ENCODE measurements at regions not wholly inside any gene's neighbourhood (a gene's known extent, or its start where the extent isn't known, plus 50 kb on each side); places are given as distances from the start of the nearest gene placed in this dataset.
"Not testable (repeated sequence)": the region's sequence is repeated elsewhere in the genome, so short reads cannot be mapped to it uniquely, and the experiment has no call there.

DNA sequence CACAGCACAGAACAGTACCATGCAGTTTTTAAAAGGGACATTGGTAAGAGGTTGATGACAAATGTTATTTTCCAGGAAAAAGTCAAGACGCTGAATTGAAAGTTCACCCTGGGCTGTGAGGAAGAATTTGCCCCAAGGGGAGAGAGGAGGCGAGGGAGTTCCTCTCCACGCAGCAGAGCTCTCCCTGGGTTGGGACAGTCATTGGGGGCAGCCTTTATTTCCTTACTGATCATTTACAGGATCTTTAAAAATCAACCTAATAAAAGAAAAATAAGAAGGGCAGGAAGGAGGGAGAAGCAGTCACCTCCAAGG is 49.9 kb upstream of the WNT7B start:
- no peak for DNase-seq (ENCODE audit: low read depth in 3 of 3)

DNA sequence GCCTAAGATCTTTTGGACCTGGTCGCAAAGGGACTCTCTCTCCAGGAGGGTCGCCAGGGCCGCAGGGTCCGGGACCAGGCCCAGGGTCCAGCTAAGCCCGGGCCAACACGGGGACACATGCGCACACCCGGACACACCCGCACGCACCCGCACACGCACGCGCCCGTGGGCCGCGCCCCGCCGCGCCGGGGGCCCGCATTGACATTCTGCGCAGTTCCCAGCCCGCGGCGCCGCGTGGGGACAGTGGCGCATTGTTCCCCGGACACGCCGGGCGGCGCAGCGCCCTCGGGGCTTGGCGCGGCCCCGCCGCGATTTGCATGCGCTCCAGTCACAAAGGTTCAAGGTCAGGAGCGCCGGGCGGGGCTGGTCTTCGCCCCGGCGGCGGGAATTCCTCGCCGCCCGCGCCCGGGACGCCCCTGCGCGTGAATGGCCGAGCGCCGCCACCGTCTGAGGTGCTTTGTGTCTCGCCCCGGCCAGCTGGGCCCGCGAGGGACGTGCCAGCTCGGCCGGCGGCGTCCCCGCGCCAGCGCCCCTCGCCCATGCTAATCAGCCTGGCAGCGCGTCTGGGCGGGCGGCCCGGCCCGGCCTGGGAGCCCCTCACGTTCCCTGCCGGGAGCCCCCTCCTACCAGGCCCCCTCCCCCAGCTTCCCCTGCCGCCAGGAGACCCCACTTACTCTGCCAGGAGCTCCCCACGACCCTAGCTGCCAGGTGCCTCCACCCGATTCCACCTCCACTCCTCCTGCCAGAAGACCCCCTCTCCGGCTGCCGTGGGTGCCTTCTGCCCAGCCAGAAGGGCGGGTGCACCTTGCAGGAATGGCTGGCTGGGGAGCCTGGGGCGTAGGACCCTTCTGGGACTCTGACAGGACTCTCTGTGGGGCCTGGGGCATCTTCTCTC is 50.5 kb upstream of the WNT7B start:
- no peak for DNase-seq (ENCODE audit: low read depth in 3 of 3)

DNA sequence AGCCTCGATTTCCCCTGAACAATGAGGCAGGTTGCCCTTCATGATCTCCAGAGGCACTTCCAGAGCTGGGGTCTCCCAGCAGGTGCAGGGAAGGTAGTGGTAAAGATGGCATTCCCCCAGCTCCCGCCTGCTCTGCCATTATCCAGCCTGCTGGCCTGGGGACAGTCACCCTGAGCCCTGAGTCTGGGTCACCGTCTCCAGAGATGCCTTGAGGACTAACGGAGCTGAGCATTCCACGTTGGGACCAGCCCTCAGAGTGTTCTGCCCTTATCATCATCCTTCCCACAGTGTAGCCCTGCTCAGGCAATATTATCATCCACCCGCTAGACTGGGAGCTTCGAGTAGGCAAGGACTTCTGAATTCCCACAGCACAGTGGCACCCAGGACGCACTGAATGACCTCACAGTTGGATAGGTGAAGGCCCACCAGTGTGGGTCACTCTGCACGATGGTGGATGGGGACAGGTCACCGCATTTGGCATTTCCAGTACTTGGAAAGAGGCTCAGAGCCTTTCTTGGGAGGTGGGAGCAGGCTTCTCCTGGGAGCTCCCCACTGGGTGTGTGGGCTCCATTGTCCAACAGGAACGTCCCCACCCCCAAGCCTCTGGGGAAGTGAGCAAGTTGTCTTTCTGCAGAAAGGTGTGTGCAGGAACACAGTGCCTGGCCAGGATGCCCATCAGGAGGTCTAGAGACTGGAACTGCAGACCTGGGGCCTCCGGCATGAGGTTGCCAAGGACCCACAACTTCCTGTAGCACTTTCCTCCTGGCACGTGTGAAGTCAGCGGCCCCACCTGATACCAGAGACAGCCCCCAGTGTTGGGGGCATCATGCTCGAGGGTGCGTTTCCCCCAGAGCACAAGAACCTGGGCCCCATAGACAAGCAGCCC is 51.4 kb upstream of the WNT7B start:
- DNase-seq (ENCODE audit: low read depth in 3 of 3): no peak

GRCh38 chr22:46029036-46029435 is 52.1 kb upstream of the WNT7B start:
- no peak for DNase-seq (ENCODE audit: low read depth in 3 of 3)

DNA sequence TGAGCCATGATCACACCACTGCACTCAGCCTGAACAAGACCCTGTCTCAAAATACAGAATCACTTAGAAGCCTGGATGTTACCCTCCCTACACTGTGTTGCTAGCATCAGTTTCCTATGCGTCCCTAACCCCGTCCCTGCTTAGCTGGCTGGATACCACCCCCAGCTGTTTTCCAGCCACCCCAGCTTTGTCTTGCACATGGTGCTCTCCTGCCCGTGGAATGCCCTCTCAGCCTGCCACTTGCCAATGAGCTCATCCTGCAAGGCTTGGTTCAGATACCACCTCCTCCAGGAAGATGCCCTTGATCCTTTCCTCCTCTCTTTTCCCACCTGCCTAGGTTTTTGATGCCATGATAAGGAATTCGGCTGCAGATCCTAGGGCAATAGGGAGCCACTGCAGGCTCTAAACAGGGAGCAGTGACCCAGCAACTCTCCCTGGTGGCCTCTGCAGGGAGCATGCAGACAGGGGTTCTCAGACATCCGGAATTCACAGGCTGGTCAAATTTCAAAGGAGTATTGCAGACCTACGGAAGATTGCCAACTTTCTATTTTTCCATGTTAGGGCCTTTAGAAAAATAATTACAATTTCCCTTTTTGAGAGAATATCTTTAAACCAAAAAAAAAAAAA is 52.7 kb upstream of the WNT7B start:
- no peak for DNase-seq (ENCODE audit: low read depth in 3 of 3)

GRCh38 chr22:46030231-46030880 is 53.4 kb upstream of the WNT7B start:
- DNase-seq (ENCODE audit: low read depth in 3 of 3): no peak

- no peak for DNase-seq (ENCODE audit: low read depth in 3 of 3)
Observed at GRCh38 chr22:46031066-46031465, 54.1 kb upstream of the WNT7B start.

- no peak for DNase-seq (ENCODE audit: low read depth in 3 of 3)
Observed at GRCh38 chr22:46031557-46031956, 54.6 kb upstream of the WNT7B start.

DNA sequence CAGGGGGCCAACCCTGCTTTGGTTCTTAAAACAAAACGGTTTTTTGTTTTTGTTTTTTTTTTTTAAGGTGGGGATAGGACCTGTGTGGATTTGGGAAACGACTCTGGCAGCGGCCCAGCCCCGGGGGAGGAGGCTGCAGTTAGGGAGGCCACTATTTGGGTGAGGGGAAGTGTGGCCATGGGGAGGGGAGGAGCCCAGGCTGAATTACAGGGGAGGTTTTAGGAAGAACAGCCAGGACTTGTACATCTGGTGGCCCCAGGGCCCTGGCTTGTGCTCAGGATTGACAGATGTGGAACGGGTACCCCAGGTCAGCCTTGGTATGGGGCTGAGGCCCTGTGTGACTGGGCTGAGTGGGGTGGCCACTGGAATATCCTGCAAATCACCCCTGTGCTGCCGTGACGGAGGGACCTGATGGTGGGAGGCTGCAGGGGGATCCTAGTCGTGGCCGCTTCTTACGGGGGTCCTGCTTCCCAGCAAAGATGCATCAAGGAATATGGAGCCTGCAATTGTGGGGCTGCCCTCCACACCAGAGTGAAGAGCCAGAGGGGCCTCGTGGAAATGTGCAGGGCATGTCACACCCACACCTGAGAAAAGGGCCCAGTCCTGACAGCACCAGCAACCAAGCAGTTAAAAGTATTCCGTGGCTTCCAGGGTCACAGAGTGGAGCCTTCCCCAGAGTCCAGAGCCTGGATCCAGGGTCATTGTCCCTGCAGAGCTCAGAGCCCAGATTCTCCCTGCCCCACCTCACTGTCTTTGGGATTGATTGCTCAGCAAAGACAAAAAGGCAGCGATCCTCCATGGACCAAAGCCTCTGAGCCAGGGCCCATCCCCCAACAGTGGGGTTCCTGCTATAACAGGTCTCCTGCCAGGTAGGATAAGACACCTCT is 55.2 kb upstream of the WNT7B start:
- DNase-seq (ENCODE audit: low read depth in 3 of 3): no peak

- DNase-seq (ENCODE audit: low read depth in 3 of 3): no peak
Observed at GRCh38 chr22:46033256-46034200, 56.6 kb upstream of the WNT7B start.

DNA sequence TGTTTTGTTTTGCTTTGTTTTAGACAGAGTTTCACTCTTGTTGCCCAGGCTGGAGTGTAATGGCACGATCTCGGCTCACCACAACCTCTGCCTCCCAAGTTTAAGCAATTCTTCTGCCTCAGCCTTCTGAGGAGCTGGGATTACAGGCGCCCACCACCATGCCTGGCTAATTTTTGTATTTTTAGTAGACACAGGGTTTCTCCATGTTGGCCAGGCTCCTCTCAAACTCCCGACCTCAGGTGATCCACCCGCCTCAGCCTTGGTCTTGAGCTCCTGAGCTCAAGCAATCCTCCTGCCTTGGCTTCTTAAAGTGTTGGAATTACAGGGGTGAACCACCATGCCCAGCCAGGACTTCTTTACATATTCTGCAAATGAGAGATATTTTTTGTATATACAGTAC is 57.5 kb upstream of the WNT7B start:
- DNase-seq (ENCODE audit: low read depth in 3 of 3): not testable (repeated sequence)

DNA sequence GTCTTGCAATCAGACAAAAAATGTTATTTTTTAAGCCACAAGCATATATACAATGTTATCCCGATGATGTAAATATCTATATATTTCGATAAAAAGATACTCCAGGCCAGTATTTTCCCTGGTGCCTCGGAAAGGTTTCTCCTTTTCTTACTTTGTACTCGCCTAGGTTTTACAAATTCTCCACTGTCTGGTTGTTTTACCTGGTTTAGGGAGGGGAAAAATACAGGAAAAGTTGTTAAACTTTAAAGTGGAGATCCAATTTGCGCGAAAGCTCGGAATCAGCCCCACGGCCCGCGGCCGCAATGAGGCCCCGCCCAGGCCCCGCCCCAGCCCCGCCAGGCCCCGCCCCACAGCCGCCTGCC is 58.4 kb upstream of the WNT7B start:
- no peak for DNase-seq (ENCODE audit: low read depth in 3 of 3)

- peak; percentile 99 to 100 (median 100) for DNase-seq (ENCODE audit: low read depth in 3 of 3)
Observed at GRCh38 chr22:46035742-46036557, 59.0 kb upstream of the WNT7B start.

GRCh38 chr22:46036558-46037408 is 59.8 kb upstream of the WNT7B start:
- peak in 1 of 3 experiments; percentile 18 for DNase-seq (ENCODE audit: low read depth in 3 of 3)

- no peak for DNase-seq (ENCODE audit: low read depth in 3 of 3)
Observed at GRCh38 chr22:46038174-46038487, 61.2 kb upstream of the WNT7B start.

DNA sequence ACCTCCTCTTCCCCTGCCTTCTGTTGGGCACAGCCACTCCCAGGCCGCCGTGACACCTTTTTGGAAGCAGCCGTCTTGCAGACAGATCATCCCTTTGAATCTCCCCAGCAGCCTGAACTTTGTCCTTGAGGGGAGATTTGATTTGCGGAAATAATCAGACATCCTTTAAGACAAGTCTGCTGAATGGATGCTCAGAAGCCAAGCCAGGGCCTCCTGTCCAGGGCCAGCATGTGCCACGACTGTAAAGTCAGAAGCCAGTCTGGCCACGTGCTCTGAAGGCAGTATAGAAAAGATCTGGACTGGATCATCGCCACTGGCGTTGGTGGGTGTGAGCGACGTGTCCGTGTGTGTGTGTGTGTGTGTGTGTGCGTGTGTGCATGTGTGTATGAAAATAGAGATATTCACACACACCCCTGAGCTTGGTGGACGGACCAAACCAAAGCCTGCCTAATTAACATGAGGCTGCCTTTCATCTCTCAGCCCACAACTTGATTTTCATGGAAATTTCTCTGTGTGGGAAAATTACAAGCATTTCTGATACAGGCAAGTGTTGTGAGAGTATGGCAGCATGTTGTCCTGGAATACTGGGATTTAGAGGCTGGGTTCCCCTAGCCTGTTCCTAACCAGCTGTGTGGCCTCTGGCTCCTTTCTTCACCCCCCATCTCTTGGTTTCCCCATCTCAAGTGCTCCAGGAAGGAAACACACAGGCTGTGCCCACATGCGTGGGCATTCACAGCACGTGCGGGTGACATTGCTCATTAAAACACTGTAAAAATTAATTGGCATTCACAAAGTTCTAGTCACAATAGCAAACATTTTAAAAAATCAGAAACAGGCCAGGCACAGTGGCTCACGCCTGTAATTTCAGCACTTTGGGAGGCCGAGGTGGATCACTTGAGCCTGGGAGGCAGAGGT is 61.8 kb upstream of the WNT7B start:
- DNase-seq (ENCODE audit: low read depth in 3 of 3): no peak

GRCh38 chr22:46039535-46039934 is 62.6 kb upstream of the WNT7B start:
- DNase-seq (ENCODE audit: low read depth in 3 of 3): no peak

Measured in stimulated activated CD4-positive, alpha-beta T cell treated with anti-CD3 and anti-CD28 coated beads, TNF-alpha, amount 100 ng/mL, for 24 hours (primary cell).